ENCODE measurements at regions not wholly inside any gene's neighbourhood (a gene's known extent, or its start where the extent isn't known, plus 50 kb on each side); places are given as distances from the start of the nearest gene placed in this dataset.

- TF ChIP-seq CTCF (conservative IDR thresholded peaks at IDR 0.05; ENCODE audit: low read depth, low read length): no peak
- no peak for TF ChIP-seq EZH2phosphoT487 (IDR thresholded peaks at IDR 0.05; ENCODE audit: borderline replicate concordance, low read length)
- TF ChIP-seq EZH2 (IDR thresholded peaks at IDR 0.05; ENCODE audit: low read length, unreplicated experiment): no peak
Measured at GRCh38 chr5:124927735-124928134, 181.3 kb upstream of the ZNF608 start.
